HepG2 (cell line): ENCODE measurements at regions not wholly inside any gene's neighbourhood (a gene's known extent, or its start where the extent isn't known, plus 50 kb on each side); places are given as distances from the start of the nearest gene placed in this dataset.

ENCODE experiments used
- BRD4 ChIP-seq: sonication (generic); formaldehyde crosslinking; IDR thresholded peaks from 2 replicates; pipeline ENCODE4 v1.4.0; 2020; ENCODE audit warnings: missing genetic modification reagents
- FOSL2 ChIP-seq: sonication (generic); formaldehyde crosslinking; IDR thresholded peaks from 2 replicates; pipeline ENCODE4 v1.4.0; 2020; ENCODE audit warnings: missing genetic modification reagents
- HINFP ChIP-seq: sonication (generic); formaldehyde crosslinking; IDR thresholded peaks from 2 replicates; pipeline ENCODE4 v1.4.0; 2020; ENCODE audit warnings: low read depth, mild to moderate bottlenecking, missing genetic modification reagents
- KDM2A ChIP-seq: sonication (generic); formaldehyde crosslinking; IDR thresholded peaks from 2 replicates; pipeline ENCODE4 v1.4.0; 2020; ENCODE audit warnings: low read depth, missing genetic modification reagents, borderline replicate concordance
- NCOA2 ChIP-seq: sonication (generic); formaldehyde crosslinking; IDR thresholded peaks from 2 replicates; pipeline ENCODE4 v1.8.0; 2022; ENCODE audit warnings: inconsistent platforms
- NFIB ChIP-seq: sonication (generic); formaldehyde crosslinking; IDR thresholded peaks from 2 replicates; pipeline ENCODE4 v1.9.0; 2021; ENCODE audit warnings: missing genetic modification reagents, mild to moderate bottlenecking, borderline replicate concordance
- NONO ChIP-seq, 2 experiments: fragments of 450-650 bp in 1 of 2; sonication (generic) in 1 of 2; formaldehyde crosslinking in 1 of 2; IDR thresholded peaks in 1 of 2; conservative IDR thresholded peaks in 1 of 2; 2 replicates each; pipeline versions ENCODE4 v1.6.1 to v1.8.0; 2017 to 2022; ENCODE audit warnings: mild to moderate bottlenecking in 1 of 2, missing genetic modification reagents in 1 of 2, moderate library complexity in 1 of 2
- POLR2A ChIP-seq, 2 experiments: IDR thresholded peaks; 2 replicates each; pipeline ENCODE4 v1.6.1; 2011; ENCODE audit warnings: low read depth in 2 of 2, low read length in 2 of 2, mild to moderate bottlenecking in 1 of 2, moderate library complexity in 1 of 2; ENCODE audit not compliant: insufficient read depth in 1 of 2
- RFXAP ChIP-seq: sonication (generic); formaldehyde crosslinking; IDR thresholded peaks from 2 replicates; pipeline ENCODE4 v1.4.0; 2020; ENCODE audit warnings: missing genetic modification reagents, borderline replicate concordance
- RXRB ChIP-seq: IDR thresholded peaks from 2 replicates; pipeline ENCODE4 v1.6.1; 2016; ENCODE audit warnings: borderline replicate concordance, missing genetic modification reagents, missing compliant biosample characterization
- TBX2 ChIP-seq: sonication (generic); formaldehyde crosslinking; IDR thresholded peaks from 2 replicates; pipeline ENCODE4 v1.5.0; 2020; ENCODE audit warnings: missing genetic modification reagents, mild to moderate bottlenecking, borderline replicate concordance
- ZBTB37 ChIP-seq: sonication (generic); formaldehyde crosslinking; IDR thresholded peaks from 2 replicates; pipeline ENCODE4 v1.4.0; 2020; ENCODE audit warnings: mild to moderate bottlenecking, missing genetic modification reagents
- ZNF253 ChIP-seq: sonication (generic); formaldehyde crosslinking; IDR thresholded peaks from 2 replicates; pipeline ENCODE4 v1.8.0; 2022; ENCODE audit warnings: mild to moderate bottlenecking, missing genetic modification reagents, borderline replicate concordance
- ZNF280B ChIP-seq: sonication (generic); formaldehyde crosslinking; IDR thresholded peaks from 2 replicates; pipeline ENCODE4 v1.5.0; 2020; ENCODE audit warnings: missing genetic modification reagents, mild to moderate bottlenecking, borderline replicate concordance
- ZNF441 ChIP-seq: sonication (generic); formaldehyde crosslinking; IDR thresholded peaks from 2 replicates; pipeline ENCODE4 v1.7.0; 2021; ENCODE audit warnings: missing genetic modification reagents, borderline replicate concordance
- ZNF607 ChIP-seq: sonication (generic); formaldehyde crosslinking; IDR thresholded peaks from 2 replicates; pipeline ENCODE4 v1.5.1; 2020; ENCODE audit warnings: missing genetic modification reagents, mild to moderate bottlenecking, borderline replicate concordance
- ZNF691 ChIP-seq: sonication (generic); formaldehyde crosslinking; IDR thresholded peaks from 2 replicates; pipeline ENCODE4 v1.4.0; 2020; ENCODE audit warnings: missing genetic modification reagents, low read depth, mild to moderate bottlenecking, borderline replicate concordance
- ZNF7 ChIP-seq: IDR thresholded peaks from 2 replicates; pipeline ENCODE4 v1.6.1; 2016; ENCODE audit warnings: missing biosample characterization, missing genetic modification reagents
- TF ChIP-seq, protein P1 (sequence below): sonication (generic); formaldehyde crosslinking; IDR thresholded peaks from 2 replicates; pipeline ENCODE4 v1.8.1; 2022; ENCODE audit warnings: mild to moderate bottlenecking, missing genetic modification reagents
- TF ChIP-seq, protein P2 (sequence below): sonication (generic); formaldehyde crosslinking; IDR thresholded peaks from 2 replicates; pipeline ENCODE4 v1.5.1; 2020; ENCODE audit warnings: mild to moderate bottlenecking, moderate library complexity, missing genetic modification reagents

DNA sequence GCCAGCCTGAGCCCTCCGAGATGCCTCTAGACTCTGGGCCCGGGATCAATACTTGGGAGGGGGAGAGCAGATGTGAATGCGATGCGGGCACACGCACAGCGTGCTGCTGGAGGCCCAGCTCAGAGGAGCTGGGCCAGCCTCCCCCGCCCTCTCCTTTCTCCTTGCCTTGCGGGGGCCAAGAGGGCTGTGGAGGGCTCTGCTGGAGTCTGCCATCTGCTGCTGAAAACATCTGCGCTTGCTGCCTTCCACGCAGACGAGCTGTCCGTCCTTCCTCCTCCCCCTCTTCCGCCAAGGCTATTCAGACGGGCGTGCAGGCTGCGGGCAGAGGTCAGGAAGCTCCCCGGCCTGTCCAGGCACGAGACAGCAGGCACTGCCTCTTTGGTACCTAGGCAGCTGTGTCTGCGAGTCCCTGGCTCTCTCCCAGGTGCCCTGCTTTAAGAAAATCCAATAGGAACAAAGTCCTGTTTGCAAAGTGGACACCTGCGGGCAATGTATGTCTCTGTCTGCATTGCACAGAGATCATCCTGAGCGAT, 75.2 kb downstream of the SPRING1 start (continued):
- TF ChIP-seq FOSL2 (CRISPR knock-in tag) (0 out of 2 replicates have a peak, but pooled peaks have one; percentile 7), NFIB (CRISPR knock-in tag) (no peak), BRD4 (CRISPR knock-in tag) (no peak), ZNF253 (CRISPR knock-in tag) (no peak), NONO (IDR thresholded peaks at IDR 0.05) (no peak), NONO (CRISPR knock-in tag; conservative IDR thresholded peaks at IDR 0.05) (peak; percentile 78), NCOA2 (peak; percentile 37; the same call in 1 of the 2 replicates), TBX2 (0 out of 2 replicates have a peak, but pooled peaks have one; percentile 36), ZNF7 (CRISPR knock-in tag) (no peak), HINFP (CRISPR knock-in tag) (no peak), ZNF441 (CRISPR knock-in tag) (no peak), ZBTB37 (CRISPR knock-in tag) (no peak), RFXAP (CRISPR knock-in tag) (no peak), POLR2A (IDR thresholded peaks at IDR 0.05; ENCODE audit: insufficient read depth in 1 of 2, low read depth in 2 of 2, low read length in 2 of 2) (no peak), KDM2A (no peak), ZNF607 (CRISPR knock-in tag) (no peak), ZNF691 (no peak), ZNF280B (CRISPR knock-in tag) (no peak), RXRB (CRISPR knock-in tag) (peak; percentile 39; the same call in 1 of the 2 replicates)
- TF ChIP-seq, protein P1, sequence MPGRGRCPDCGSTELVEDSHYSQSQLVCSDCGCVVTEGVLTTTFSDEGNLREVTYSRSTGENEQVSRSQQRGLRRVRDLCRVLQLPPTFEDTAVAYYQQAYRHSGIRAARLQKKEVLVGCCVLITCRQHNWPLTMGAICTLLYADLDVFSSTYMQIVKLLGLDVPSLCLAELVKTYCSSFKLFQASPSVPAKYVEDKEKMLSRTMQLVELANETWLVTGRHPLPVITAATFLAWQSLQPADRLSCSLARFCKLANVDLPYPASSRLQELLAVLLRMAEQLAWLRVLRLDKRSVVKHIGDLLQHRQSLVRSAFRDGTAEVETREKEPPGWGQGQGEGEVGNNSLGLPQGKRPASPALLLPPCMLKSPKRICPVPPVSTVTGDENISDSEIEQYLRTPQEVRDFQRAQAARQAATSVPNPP (CRISPR knock-in tag), result no peak
- TF ChIP-seq, protein P2, sequence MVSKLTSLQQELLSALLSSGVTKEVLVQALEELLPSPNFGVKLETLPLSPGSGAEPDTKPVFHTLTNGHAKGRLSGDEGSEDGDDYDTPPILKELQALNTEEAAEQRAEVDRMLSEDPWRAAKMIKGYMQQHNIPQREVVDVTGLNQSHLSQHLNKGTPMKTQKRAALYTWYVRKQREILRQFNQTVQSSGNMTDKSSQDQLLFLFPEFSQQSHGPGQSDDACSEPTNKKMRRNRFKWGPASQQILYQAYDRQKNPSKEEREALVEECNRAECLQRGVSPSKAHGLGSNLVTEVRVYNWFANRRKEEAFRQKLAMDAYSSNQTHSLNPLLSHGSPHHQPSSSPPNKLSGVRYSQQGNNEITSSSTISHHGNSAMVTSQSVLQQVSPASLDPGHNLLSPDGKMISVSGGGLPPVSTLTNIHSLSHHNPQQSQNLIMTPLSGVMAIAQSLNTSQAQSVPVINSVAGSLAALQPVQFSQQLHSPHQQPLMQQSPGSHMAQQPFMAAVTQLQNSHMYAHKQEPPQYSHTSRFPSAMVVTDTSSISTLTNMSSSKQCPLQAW (CRISPR knock-in tag), result peak; percentile 44; the same call in 1 of the 2 replicates
